ENCODE measurements at regions not wholly inside any gene's neighbourhood (a gene's known extent, or its start where the extent isn't known, plus 50 kb on each side); places are given as distances from the start of the nearest gene placed in this dataset.

GRCh38 chr11:79758325-79758724, 317.5 kb upstream of the TENM4 start:
- in situ Hi-C loops (cut with MboI; ENCODE audit: low pct_unique_long_range_greater_than_20kb, low sequenced_read_pairs, unreplicated experiment), result no loop called here
- TF ChIP-seq CTCF (IDR thresholded peaks at IDR 0.05; ENCODE audit: extremely low read depth, insufficient read depth, missing control alignments), result no peak
- no peak for DNase-seq (ENCODE audit: low spot score)

- DNase-seq (ENCODE audit: low spot score), result no peak
- no peak for TF ChIP-seq CTCF (IDR thresholded peaks at IDR 0.05; ENCODE audit: extremely low read depth, insufficient read depth, missing control alignments)
- in situ Hi-C loops (cut with MboI; ENCODE audit: low pct_unique_long_range_greater_than_20kb, low sequenced_read_pairs, unreplicated experiment), result no loop called here
Observed at GRCh38 chr11:79747406-79747805, 306.6 kb upstream of the TENM4 start.

DNA sequence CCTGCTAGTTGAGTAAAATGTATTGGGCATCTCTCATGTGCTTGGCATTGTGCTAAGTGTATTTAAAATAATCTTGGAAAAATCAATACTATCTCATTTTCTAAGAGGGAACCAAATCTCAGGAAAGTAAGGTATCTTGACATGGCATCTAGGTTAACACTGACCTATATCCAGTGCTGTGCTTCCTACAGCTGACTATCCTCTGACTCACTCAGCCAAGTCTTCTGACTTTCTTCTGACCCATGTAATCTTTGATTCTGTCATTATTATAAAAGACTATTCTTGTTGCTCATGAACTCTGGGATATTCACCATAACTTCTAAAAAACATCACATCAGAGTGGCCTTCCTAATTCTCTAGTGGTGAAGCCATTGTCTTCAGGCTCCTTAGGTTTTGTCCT, 304.1 kb upstream of the TENM4 start:
- TF ChIP-seq CTCF (IDR thresholded peaks at IDR 0.05; ENCODE audit: extremely low read depth, insufficient read depth, missing control alignments), result no peak
- in situ Hi-C loops (cut with MboI; ENCODE audit: low pct_unique_long_range_greater_than_20kb, low sequenced_read_pairs, unreplicated experiment), result no loop called here
- no peak for DNase-seq (ENCODE audit: low spot score)

- in situ Hi-C loops (cut with MboI; ENCODE audit: low pct_unique_long_range_greater_than_20kb, low sequenced_read_pairs, unreplicated experiment), result no loop called here
- TF ChIP-seq CTCF (IDR thresholded peaks at IDR 0.05; ENCODE audit: extremely low read depth, insufficient read depth, missing control alignments), result no peak
- DNase-seq (ENCODE audit: low spot score), result no peak
Observed at GRCh38 chr11:79742176-79742575, 301.3 kb upstream of the TENM4 start.

GRCh38 chr11:79739591-79739990, 298.8 kb upstream of the TENM4 start:
- no peak for DNase-seq (ENCODE audit: low spot score)
- no peak for TF ChIP-seq CTCF (IDR thresholded peaks at IDR 0.05; ENCODE audit: extremely low read depth, insufficient read depth, missing control alignments)
- in situ Hi-C loops (cut with MboI; ENCODE audit: low pct_unique_long_range_greater_than_20kb, low sequenced_read_pairs, unreplicated experiment), result no loop called here

DNA sequence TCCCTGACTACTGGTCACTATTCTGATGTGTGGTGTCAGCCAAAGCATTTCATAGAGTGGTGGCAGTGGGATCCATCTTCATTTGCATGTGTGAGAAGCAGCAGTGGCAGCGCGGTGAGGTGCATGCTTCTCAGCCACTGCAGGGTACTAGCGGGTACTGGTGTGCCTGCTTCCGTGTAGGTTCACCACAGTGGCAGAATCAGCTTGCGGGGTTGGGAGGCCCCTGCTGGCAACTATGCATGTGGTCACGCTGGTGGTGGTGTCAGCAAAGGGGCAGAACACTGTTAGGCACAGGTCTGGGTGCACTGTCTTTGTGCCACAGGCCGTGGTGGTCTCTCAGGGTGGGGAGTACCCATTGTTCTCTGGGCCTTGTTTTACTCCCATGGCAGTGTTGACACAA, 286.4 kb upstream of the TENM4 start:
- in situ Hi-C loops (cut with MboI; ENCODE audit: low pct_unique_long_range_greater_than_20kb, low sequenced_read_pairs, unreplicated experiment), result no loop called here
- no peak for DNase-seq (ENCODE audit: low spot score)
- no peak for TF ChIP-seq CTCF (IDR thresholded peaks at IDR 0.05; ENCODE audit: extremely low read depth, insufficient read depth, missing control alignments)

DNA sequence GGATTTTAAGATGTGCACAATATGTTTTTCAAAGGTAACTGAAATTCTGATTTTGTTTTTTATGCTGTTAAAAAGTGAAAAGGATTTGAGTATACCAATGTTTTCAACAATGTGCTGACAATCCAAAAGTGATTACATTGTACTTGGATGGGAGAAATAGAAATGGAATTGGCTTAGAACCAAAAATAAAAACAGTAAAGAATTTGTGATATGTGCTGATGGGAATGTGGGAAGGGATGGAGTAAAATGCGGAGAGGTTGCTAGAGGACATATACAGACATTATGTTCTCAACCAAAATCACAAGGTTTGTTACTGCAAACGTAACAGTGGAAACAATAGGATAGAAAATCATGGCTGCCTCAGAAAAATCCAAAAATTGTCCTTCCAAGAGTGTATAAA, 279.3 kb upstream of the TENM4 start:
- no peak for DNase-seq (ENCODE audit: low spot score)
- in situ Hi-C loops (cut with MboI; ENCODE audit: low pct_unique_long_range_greater_than_20kb, low sequenced_read_pairs, unreplicated experiment), result loop anchor here (25.0 kb wide), 1 partner anchor 442 kb away; no protein-coding TSS in a partner anchor
- TF ChIP-seq CTCF (IDR thresholded peaks at IDR 0.05; ENCODE audit: extremely low read depth, insufficient read depth, missing control alignments), result no peak

Measured in GM13977 (cell line).